Memory B cell (primary cell): ENCODE measurements at regions not wholly inside any gene's neighbourhood (a gene's known extent, or its start where the extent isn't known, plus 50 kb on each side); places are given as distances from the start of the nearest gene placed in this dataset.

Experiments used
- ATAC-seq: fragments of 150-1000 bp; cut with Tn5 transposase; 2 replicates; pipeline ENCODE4 v1.10.0; 2021; ENCODE audit warnings: low read depth, mild to moderate bottlenecking, moderate library complexity
- DNase-seq, 2 donors: peaks; one replicate each; pipeline ENCODE4 v3.0.0; 2022; ENCODE audit warnings: low spot score in 2 of 2
- H3K27ac Mint-ChIP-seq: one replicate; pipeline ENCODE4 v1.8.0; 2022; ENCODE audit warnings: mild to moderate bottlenecking, moderate library complexity, mixed read lengths
- H3K27me3 Mint-ChIP-seq: one replicate; pipeline ENCODE4 v1.8.0; 2022; ENCODE audit warnings: mixed read lengths
- H3K36me3 Mint-ChIP-seq: one replicate; pipeline ENCODE4 v1.8.0; 2022; ENCODE audit warnings: mild to moderate bottlenecking, mixed read lengths
- H3K4me1 Mint-ChIP-seq: one replicate; pipeline ENCODE4 v1.8.0; 2022; ENCODE audit warnings: mixed read lengths
- H3K4me3 Mint-ChIP-seq: one replicate; pipeline ENCODE4 v1.8.0; 2022; ENCODE audit warnings: mild to moderate bottlenecking, moderate library complexity, mixed read lengths
- H3K9me3 Mint-ChIP-seq: one replicate; pipeline ENCODE4 v1.8.0; 2022; ENCODE audit warnings: mixed read lengths

GRCh38 chr10:90621577-90621976, 236.3 kb downstream of the HTR7 start:
- ATAC-seq (no peak), DNase-seq (no peak)
- H3K27me3 Mint-ChIP-seq, result peaks cover 2% of the 10 kb centered on the region
- H3K9me3 Mint-ChIP-seq, result no peaks in the 10 kb centered on the region
- no peak overlapping the region for H3K4me3 Mint-ChIP-seq
- no peaks in the 10 kb centered on the region for H3K36me3 Mint-ChIP-seq
- no peak overlapping the region for H3K27ac Mint-ChIP-seq
- H3K4me1 Mint-ChIP-seq, result no peaks in the 10 kb centered on the region

- Mint-ChIP-seq H3K36me3 (no peaks in the 10 kb centered on the region), H3K9me3 (no peaks in the 10 kb centered on the region), H3K27me3 (no peaks in the 10 kb centered on the region), H3K4me3 (no peak overlapping the region), H3K27ac (no peak overlapping the region), H3K4me1 (no peaks in the 10 kb centered on the region)
- no peak for ATAC-seq
- no peak for DNase-seq
These were observed 222.6 kb downstream of the HTR7 start for GRCh38 chr10:90635111-90635765.

- H3K4me3 Mint-ChIP-seq, result no peak overlapping the region
- ATAC-seq (no peak), DNase-seq (no peak)
- no peaks in the 10 kb centered on the region for H3K9me3 Mint-ChIP-seq
- no peaks in the 10 kb centered on the region for H3K36me3 Mint-ChIP-seq
- no peak overlapping the region for H3K27ac Mint-ChIP-seq
- H3K27me3 Mint-ChIP-seq, result no peaks in the 10 kb centered on the region
- no peaks in the 10 kb centered on the region for H3K4me1 Mint-ChIP-seq
These were observed 217.1 kb downstream of the HTR7 start for GRCh38 chr10:90640756-90641155.

- peaks cover 1% of the 10 kb centered on the region for H3K9me3 Mint-ChIP-seq
- H3K36me3 Mint-ChIP-seq, result no peaks in the 10 kb centered on the region
- DNase-seq (no peak), ATAC-seq (no peak)
- no peak overlapping the region for H3K27ac Mint-ChIP-seq
- no peaks in the 10 kb centered on the region for H3K4me1 Mint-ChIP-seq
- H3K4me3 Mint-ChIP-seq, result no peak overlapping the region
- no peaks in the 10 kb centered on the region for H3K27me3 Mint-ChIP-seq
These were observed 216.1 kb downstream of the HTR7 start for GRCh38 chr10:90641731-90642130.

- Mint-ChIP-seq H3K4me1 (no peaks in the 10 kb centered on the region), H3K9me3 (peaks cover 1% of the 10 kb centered on the region), H3K27me3 (no peaks in the 10 kb centered on the region), H3K4me3 (no peak overlapping the region), H3K27ac (no peak overlapping the region), H3K36me3 (no peaks in the 10 kb centered on the region)
- DNase-seq, result no peak
- ATAC-seq, result no peak
These were observed 215.7 kb downstream of the HTR7 start for GRCh38 chr10:90642136-90642535.

GRCh38 chr10:90642650-90643049, 215.2 kb downstream of the HTR7 start:
- Mint-ChIP-seq H3K27me3 (no peaks in the 10 kb centered on the region), H3K27ac (no peak overlapping the region), H3K9me3 (peaks cover 1% of the 10 kb centered on the region), H3K4me3 (no peak overlapping the region), H3K36me3 (no peaks in the 10 kb centered on the region), H3K4me1 (no peaks in the 10 kb centered on the region)
- ATAC-seq, result no peak
- no peak for DNase-seq

GRCh38 chr10:90644165-90644564, 213.7 kb downstream of the HTR7 start:
- H3K36me3 Mint-ChIP-seq, result no peaks in the 10 kb centered on the region
- peaks cover 1% of the 10 kb centered on the region for H3K9me3 Mint-ChIP-seq
- DNase-seq (no peak), ATAC-seq (no peak)
- H3K27ac Mint-ChIP-seq, result no peak overlapping the region
- no peaks in the 10 kb centered on the region for H3K4me1 Mint-ChIP-seq
- no peak overlapping the region for H3K4me3 Mint-ChIP-seq
- no peaks in the 10 kb centered on the region for H3K27me3 Mint-ChIP-seq

- Mint-ChIP-seq H3K4me1 (no peaks in the 10 kb centered on the region), H3K4me3 (no peak overlapping the region), H3K27ac (no peak overlapping the region), H3K9me3 (peaks cover 3% of the 10 kb centered on the region), H3K27me3 (peaks cover 7% of the 10 kb centered on the region), H3K36me3 (no peaks in the 10 kb centered on the region)
- no peak for DNase-seq
- no peak for ATAC-seq
These were observed 207.0 kb downstream of the HTR7 start for GRCh38 chr10:90650858-90651257.

- DNase-seq (no peak), ATAC-seq (no peak)
- no peaks in the 10 kb centered on the region for H3K4me1 Mint-ChIP-seq
These were observed 205.3 kb downstream of the HTR7 start for GRCh38 chr10:90652519-90652918.

GRCh38 chr10:90658791-90659190, 199.0 kb downstream of the HTR7 start:
- Mint-ChIP-seq H3K36me3 (no peaks in the 10 kb centered on the region), H3K4me3 (no peak overlapping the region), H3K9me3 (peaks cover 8% of the 10 kb centered on the region), H3K4me1 (no peaks in the 10 kb centered on the region), H3K27ac (no peak overlapping the region), H3K27me3 (peaks cover 6% of the 10 kb centered on the region)
- ATAC-seq (no peak), DNase-seq (no peak)

More at GRCh38 chr10:90652519-90652918, 205.3 kb downstream of the HTR7 start:
- Mint-ChIP-seq H3K27me3 (peaks cover 7% of the 10 kb centered on the region), H3K4me3 (no peak overlapping the region), H3K27ac (no peak overlapping the region), H3K36me3 (no peaks in the 10 kb centered on the region), H3K9me3 (peaks cover 2% of the 10 kb centered on the region)

- no peaks in the 10 kb centered on the region for H3K4me1 Mint-ChIP-seq
- DNase-seq, result no peak
- peaks cover 2% of the 10 kb centered on the region for H3K9me3 Mint-ChIP-seq
- no peaks in the 10 kb centered on the region for H3K36me3 Mint-ChIP-seq
- H3K4me3 Mint-ChIP-seq, result no peak overlapping the region
- no peak overlapping the region for H3K27ac Mint-ChIP-seq
- ATAC-seq, result no peak
- H3K27me3 Mint-ChIP-seq, result peaks cover 4% of the 10 kb centered on the region
These were observed 191.8 kb downstream of the HTR7 start for GRCh38 chr10:90665905-90666662.

GRCh38 chr10:90674461-90674860, 183.4 kb downstream of the HTR7 start:
- H3K27me3 Mint-ChIP-seq, result peaks cover 5% of the 10 kb centered on the region
- DNase-seq (no peak), ATAC-seq (no peak)
- H3K36me3 Mint-ChIP-seq, result no peaks in the 10 kb centered on the region
- no peaks in the 10 kb centered on the region for H3K4me1 Mint-ChIP-seq
- no peaks in the 10 kb centered on the region for H3K9me3 Mint-ChIP-seq
- H3K4me3 Mint-ChIP-seq, result no peak overlapping the region
- H3K27ac Mint-ChIP-seq, result no peak overlapping the region

GRCh38 chr10:90674928-90675327, 182.9 kb downstream of the HTR7 start:
- H3K27ac Mint-ChIP-seq, result no peak overlapping the region
- peaks cover 5% of the 10 kb centered on the region for H3K27me3 Mint-ChIP-seq
- no peaks in the 10 kb centered on the region for H3K4me1 Mint-ChIP-seq
- no peaks in the 10 kb centered on the region for H3K9me3 Mint-ChIP-seq
- ATAC-seq (no peak), DNase-seq (no peak)
- no peaks in the 10 kb centered on the region for H3K36me3 Mint-ChIP-seq
- no peak overlapping the region for H3K4me3 Mint-ChIP-seq

- no peaks in the 10 kb centered on the region for H3K4me1 Mint-ChIP-seq
- H3K4me3 Mint-ChIP-seq, result no peak overlapping the region
- DNase-seq, result no peak
- no peak for ATAC-seq
- H3K27me3 Mint-ChIP-seq, result peaks cover 3% of the 10 kb centered on the region
- no peak overlapping the region for H3K27ac Mint-ChIP-seq
- no peaks in the 10 kb centered on the region for H3K9me3 Mint-ChIP-seq
- H3K36me3 Mint-ChIP-seq, result no peaks in the 10 kb centered on the region
These were observed 182.2 kb downstream of the HTR7 start for GRCh38 chr10:90675621-90676020.
